ENCODE measurements at regions not wholly inside any gene's neighbourhood (a gene's known extent, or its start where the extent isn't known, plus 50 kb on each side); places are given as distances from the start of the nearest gene placed in this dataset.

GRCh38 chr3:72158639-72159326, 373.8 kb upstream of the PROK2 start:
- TF ChIP-seq TAF1 (IDR thresholded peaks at IDR 0.05; ENCODE audit: low read depth, low read length) (no peak), CTCF (IDR thresholded peaks at IDR 0.05; ENCODE audit: control extremely low read depth in 1 of 3, insufficient read depth in 1 of 3, low read depth in 1 of 3, low read length in 3 of 3) (no peak), EZH2 (IDR thresholded peaks at IDR 0.05; ENCODE audit: low read depth, low read length, severe bottlenecking) (no peak), SRF (IDR thresholded peaks at IDR 0.05; ENCODE audit: low read depth, low read length) (no peak), HDAC6 (IDR thresholded peaks at IDR 0.05; ENCODE audit: low read depth, low read length) (no peak), CHD2 (IDR thresholded peaks at IDR 0.05; ENCODE audit: low read length) (no peak)

Data from H1 (cell line).